Keratinocyte (primary cell): ENCODE measurements at regions not wholly inside any gene's neighbourhood (a gene's known extent, or its start where the extent isn't known, plus 50 kb on each side); places are given as distances from the start of the nearest gene placed in this dataset.

Experiments used
- DNase-seq: peaks from one replicate; pipeline ENCODE4 v3.0.0-alpha.2; 2011; ENCODE audit warnings: low read depth, missing footprints, low spot score
- FAIRE-seq: peaks from 2 replicates; lab custom pipeline; 2011; peaks lifted over from hg19 to GRCh38; lab: Jason Lieb, UNC
- H2AFZ ChIP-seq: 2 replicates; pipeline ENCODE4 v1.6.0; 2012; ENCODE audit warnings: low read length, control low read depth, inconsistent platforms; ENCODE audit not compliant: control insufficient read depth
- H3K27ac ChIP-seq: 2 replicates; pipeline ENCODE4 v1.5.1; 2011; ENCODE audit warnings: low read length; ENCODE audit not compliant: control insufficient read depth, insufficient read depth
- H3K27me3 ChIP-seq: 3 replicates; pipeline ENCODE4 v1.6.0; 2011; ENCODE audit warnings: low read length; ENCODE audit not compliant: control insufficient read depth, insufficient read depth; ENCODE audit errors: extremely low read depth
- H3K36me3 ChIP-seq, 2 experiments: 2 replicates in 1 of 2; 3 replicates in 1 of 2; pipeline ENCODE4 v1.5.1; 2011; ENCODE audit warnings: low read length in 2 of 2, mild to moderate bottlenecking in 1 of 2; ENCODE audit not compliant: control insufficient read depth in 2 of 2, insufficient read depth in 2 of 2; ENCODE audit errors: extremely low read depth in 1 of 2
- H3K4me1 ChIP-seq: 3 replicates; pipeline ENCODE4 v1.5.1; 2011; ENCODE audit warnings: low read length; ENCODE audit not compliant: control insufficient read depth, insufficient read depth; ENCODE audit errors: extremely low read depth
- H3K4me2 ChIP-seq: 3 replicates; pipeline ENCODE4 v1.6.0; 2011; ENCODE audit warnings: low read depth, low read length; ENCODE audit not compliant: control insufficient read depth, insufficient read depth; ENCODE audit errors: extremely low read depth
- H3K4me3 ChIP-seq, 3 experiments: fragments of 200-600 bp in 1 of 3; sonication (generic) in 1 of 3; 2 replicates in 2 of 3; 3 replicates in 1 of 3; pipeline ENCODE4 v1.5.1; 2011 to 2016; ENCODE audit warnings: low read length in 3 of 3, mild to moderate bottlenecking in 3 of 3, control low read depth in 2 of 3, inconsistent platforms in 1 of 3, low read depth in 1 of 3, mixed read lengths in 1 of 3, mixed run types in 1 of 3, moderate library complexity in 1 of 3; ENCODE audit not compliant: control insufficient read depth in 2 of 3, insufficient read depth in 2 of 3; ENCODE audit errors: extremely low read depth in 1 of 3
- H3K79me2 ChIP-seq: 2 replicates; pipeline ENCODE4 v1.6.0; 2012; ENCODE audit warnings: low read length; ENCODE audit not compliant: control insufficient read depth, insufficient read depth
- H3K9ac ChIP-seq: 3 replicates; pipeline ENCODE4 v1.6.0; 2011; ENCODE audit warnings: low read length; ENCODE audit not compliant: control insufficient read depth, insufficient read depth; ENCODE audit errors: extremely low read depth
- H3K9me1 ChIP-seq: 3 replicates; pipeline ENCODE4 v1.6.0; 2011; ENCODE audit warnings: low read length; ENCODE audit not compliant: control insufficient read depth, insufficient read depth; ENCODE audit errors: extremely low read depth
- H3K9me3 ChIP-seq: 2 replicates; pipeline ENCODE4 v1.5.1; 2012; ENCODE audit warnings: low read depth, low read length; ENCODE audit not compliant: control insufficient read depth
- H4K20me1 ChIP-seq: 3 replicates; pipeline ENCODE4 v1.6.0; 2011; ENCODE audit warnings: low read length; ENCODE audit not compliant: control insufficient read depth, insufficient read depth; ENCODE audit errors: extremely low read depth
- EZH2 ChIP-seq: IDR thresholded peaks from one replicate; pipeline ENCODE4 v1.6.1; 2012; ENCODE audit warnings: inconsistent platforms, mild to moderate bottlenecking, low read length, moderate library complexity
- dilution Hi-C: fragments of 300-500 bp; cut with MboI; formaldehyde crosslinking; loops from one replicate; pipeline ENCODE4 v1.7.0; 2020; ENCODE audit warnings: low sequenced_read_pairs; ENCODE audit not compliant: extremely low pct_ligation_motif_present
- TF ChIP-seq, protein P1 (sequence below), 3 experiments: IDR thresholded peaks in 1 of 3; conservative IDR thresholded peaks in 1 of 3; optimal IDR thresholded peaks in 1 of 3; 2 replicates in 2 of 3; 3 replicates in 1 of 3; pipeline versions ENCODE3 to v1.5.1; 2011; ENCODE audit warnings: low read length in 3 of 3, mild to moderate bottlenecking in 3 of 3, moderate library complexity in 2 of 3, control low read depth in 1 of 3, inconsistent platforms in 1 of 3; ENCODE audit not compliant: insufficient read depth in 2 of 3; ENCODE audit errors: extremely low read depth in 1 of 3

DNA sequence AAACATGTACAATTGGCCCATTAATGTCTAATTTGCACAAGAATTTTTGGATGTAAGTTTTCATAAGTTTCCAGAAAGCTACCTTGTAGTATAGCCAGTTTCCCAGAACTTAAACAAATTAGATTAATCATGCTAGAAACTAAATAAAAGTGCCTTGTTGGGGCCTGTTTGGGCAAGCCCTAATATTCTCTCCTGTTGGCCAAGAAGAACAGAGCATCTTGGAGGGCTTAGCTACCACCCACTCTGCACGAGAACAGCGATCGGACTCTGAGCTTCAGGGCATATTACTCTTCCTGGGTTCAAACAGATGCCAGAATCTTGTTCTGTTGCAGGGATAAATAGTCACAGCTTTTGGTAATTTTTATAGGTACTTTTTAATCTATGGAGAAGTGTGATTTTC lies 88.2 kb downstream of the GAS1 start:
- TF ChIP-seq EZH2, result no peak
- TF ChIP-seq, protein P1, sequence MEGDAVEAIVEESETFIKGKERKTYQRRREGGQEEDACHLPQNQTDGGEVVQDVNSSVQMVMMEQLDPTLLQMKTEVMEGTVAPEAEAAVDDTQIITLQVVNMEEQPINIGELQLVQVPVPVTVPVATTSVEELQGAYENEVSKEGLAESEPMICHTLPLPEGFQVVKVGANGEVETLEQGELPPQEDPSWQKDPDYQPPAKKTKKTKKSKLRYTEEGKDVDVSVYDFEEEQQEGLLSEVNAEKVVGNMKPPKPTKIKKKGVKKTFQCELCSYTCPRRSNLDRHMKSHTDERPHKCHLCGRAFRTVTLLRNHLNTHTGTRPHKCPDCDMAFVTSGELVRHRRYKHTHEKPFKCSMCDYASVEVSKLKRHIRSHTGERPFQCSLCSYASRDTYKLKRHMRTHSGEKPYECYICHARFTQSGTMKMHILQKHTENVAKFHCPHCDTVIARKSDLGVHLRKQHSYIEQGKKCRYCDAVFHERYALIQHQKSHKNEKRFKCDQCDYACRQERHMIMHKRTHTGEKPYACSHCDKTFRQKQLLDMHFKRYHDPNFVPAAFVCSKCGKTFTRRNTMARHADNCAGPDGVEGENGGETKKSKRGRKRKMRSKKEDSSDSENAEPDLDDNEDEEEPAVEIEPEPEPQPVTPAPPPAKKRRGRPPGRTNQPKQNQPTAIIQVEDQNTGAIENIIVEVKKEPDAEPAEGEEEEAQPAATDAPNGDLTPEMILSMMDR (optimal IDR thresholded peaks at IDR 0.05 in 1 of 3, IDR thresholded peaks at IDR 0.05 in 1 of 3, conservative IDR thresholded peaks at IDR 0.05 in 1 of 3; ENCODE audit: extremely low read depth in 1 of 3, insufficient read depth in 2 of 3, low read length in 3 of 3), result no peak
- H3K4me2 ChIP-seq, result peak overlapping the region; percentile 8
- DNase-seq, result no peak
- no peaks in the 10 kb centered on the region for H3K9me3 ChIP-seq
- no peak overlapping the region for H3K4me3 ChIP-seq
- H3K27ac ChIP-seq, result no peak overlapping the region
- H3K36me3 ChIP-seq, result no peaks in the 10 kb centered on the region
- H3K4me1 ChIP-seq, result peaks cover 11% of the 10 kb centered on the region
- no peaks in the 10 kb centered on the region for H3K79me2 ChIP-seq
- H3K27me3 ChIP-seq, result no peaks in the 10 kb centered on the region
- dilution Hi-C loops, result no loop called here
- no peak overlapping the region for H2AFZ ChIP-seq
- H3K9ac ChIP-seq, result no peak overlapping the region
- H4K20me1 ChIP-seq, result no peaks in the 10 kb centered on the region
- no peaks in the 10 kb centered on the region for H3K9me1 ChIP-seq
- FAIRE-seq, result peak; percentile 26

DNA sequence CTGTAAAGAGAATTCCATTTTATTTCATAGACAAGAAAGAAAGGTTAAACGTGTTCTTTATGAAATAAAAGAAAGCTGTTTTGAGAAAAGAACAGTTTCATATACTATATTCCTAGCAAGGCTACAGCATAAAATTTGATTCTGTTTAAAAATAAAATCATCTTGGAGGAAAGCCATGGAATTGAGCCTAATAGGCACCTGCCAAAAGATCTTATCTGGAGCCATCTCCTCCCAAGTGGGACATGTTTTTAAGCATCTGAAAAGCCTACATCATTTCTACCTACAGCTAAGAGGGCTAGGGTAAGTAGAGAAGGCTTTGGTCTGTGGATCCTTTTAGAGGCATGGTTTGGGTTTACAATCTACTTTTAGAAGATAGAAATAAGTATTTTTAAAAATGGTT lies 89.3 kb downstream of the GAS1 start:
- Histone ChIP-seq H4K20me1 (no peaks in the 10 kb centered on the region), H3K27me3 (no peaks in the 10 kb centered on the region), H3K79me2 (no peaks in the 10 kb centered on the region), H3K9ac (no peak overlapping the region), H3K4me3 (no peak overlapping the region), H3K9me3 (no peaks in the 10 kb centered on the region), H3K4me1 (peaks cover 11% of the 10 kb centered on the region), H3K4me2 (no peak overlapping the region), H3K27ac (no peak overlapping the region), H3K36me3 (no peaks in the 10 kb centered on the region), H3K9me1 (no peaks in the 10 kb centered on the region), H2AFZ (no peak overlapping the region)
- TF ChIP-seq EZH2, result no peak
- dilution Hi-C loops, result no loop called here
- FAIRE-seq, result no peak
- no peak for DNase-seq

- Histone ChIP-seq H3K27me3 (no peaks in the 10 kb centered on the region), H3K9me1 (no peaks in the 10 kb centered on the region), H3K4me3 (no peak overlapping the region), H4K20me1 (no peaks in the 10 kb centered on the region), H3K27ac (no peak overlapping the region), H3K9me3 (no peaks in the 10 kb centered on the region), H3K4me1 (peaks cover 11% of the 10 kb centered on the region), H3K9ac (no peak overlapping the region), H2AFZ (no peak overlapping the region), H3K36me3 (no peaks in the 10 kb centered on the region), H3K79me2 (no peaks in the 10 kb centered on the region), H3K4me2 (no peak overlapping the region)
- TF ChIP-seq, protein P1 (optimal IDR thresholded peaks at IDR 0.05 in 1 of 3, IDR thresholded peaks at IDR 0.05 in 1 of 3, conservative IDR thresholded peaks at IDR 0.05 in 1 of 3; ENCODE audit: extremely low read depth in 1 of 3, insufficient read depth in 2 of 3, low read length in 3 of 3), result peak in 1 of 3 experiments; percentile 18
- no peak for TF ChIP-seq EZH2
- no peak for FAIRE-seq
- DNase-seq, result no peak
- dilution Hi-C loops, result no loop called here
These were observed 91.0 kb downstream of the GAS1 start for GRCh38 chr9:86856259-86856658.
